ENCODE measurements at regions not wholly inside any gene's neighbourhood (a gene's known extent, or its start where the extent isn't known, plus 50 kb on each side); places are given as distances from the start of the nearest gene placed in this dataset.

GRCh38 chr1:58233729-58234128, 312.8 kb downstream of the OMA1 start:
- Histone ChIP-seq H3K36me3 (no peaks in the 10 kb centered on the region), H3K27ac (no peak overlapping the region), H3K9me3 (no peaks in the 10 kb centered on the region), H3K4me3 (no peak overlapping the region), H3K27me3 (no peaks in the 10 kb centered on the region), H3K4me1 (no peaks in the 10 kb centered on the region)
- 75 to 87% (median 82%) methylated on average over 3 of the region's 3 CpGs for WGBS, 4 donors
- DNase-seq (no peak), ATAC-seq (no peak)
- no peak for TF ChIP-seq CTCF (IDR thresholded peaks at IDR 0.05)
- TF ChIP-seq POLR2A (IDR thresholded peaks at IDR 0.05) = no peak
- intact Hi-C loops (cut with DNase I) = no loop called here

GRCh38 chr1:58231204-58231603, 315.3 kb downstream of the OMA1 start:
- DNase-seq (no peak), ATAC-seq (no peak)
- Histone ChIP-seq H3K36me3 (no peaks in the 10 kb centered on the region), H3K4me1 (no peaks in the 10 kb centered on the region), H3K9me3 (no peaks in the 10 kb centered on the region), H3K4me3 (no peak overlapping the region), H3K27ac (no peak overlapping the region), H3K27me3 (no peaks in the 10 kb centered on the region)
- intact Hi-C loops (cut with DNase I) = no loop called here
- WGBS, 4 donors = 60 to 76% (median 67%) methylated on average over 1 of the region's 1 CpG
- TF ChIP-seq POLR2A (IDR thresholded peaks at IDR 0.05) (no peak), CTCF (IDR thresholded peaks at IDR 0.05) (no peak)

- Histone ChIP-seq H3K27ac (no peak overlapping the region), H3K4me3 (no peak overlapping the region), H3K27me3 (no peaks in the 10 kb centered on the region), H3K36me3 (no peaks in the 10 kb centered on the region), H3K9me3 (no peaks in the 10 kb centered on the region), H3K4me1 (no peaks in the 10 kb centered on the region)
- DNase-seq (no peak), ATAC-seq (no peak)
- WGBS, 4 donors = 79 to 87% (median 84%) methylated on average over 3 of the region's 3 CpGs
- intact Hi-C loops (cut with DNase I) = no loop called here
- TF ChIP-seq CTCF (IDR thresholded peaks at IDR 0.05) = no peak
- no peak for TF ChIP-seq POLR2A (IDR thresholded peaks at IDR 0.05)
These were observed 318.9 kb downstream of the OMA1 start for GRCh38 chr1:58227604-58228003.

- Histone ChIP-seq H3K9me3 (no peaks in the 10 kb centered on the region), H3K4me1 (no peaks in the 10 kb centered on the region), H3K27ac (no peak overlapping the region), H3K4me3 (no peak overlapping the region), H3K36me3 (no peaks in the 10 kb centered on the region), H3K27me3 (no peaks in the 10 kb centered on the region)
- intact Hi-C loops (cut with DNase I) = no loop called here
- WGBS, 4 donors = 65 to 79% (median 75%) methylated on average over 4 of the region's 4 CpGs
- TF ChIP-seq POLR2A (IDR thresholded peaks at IDR 0.05) = no peak
- TF ChIP-seq CTCF (IDR thresholded peaks at IDR 0.05) = no peak
- DNase-seq = no peak
- no peak for ATAC-seq
These were observed 323.0 kb downstream of the OMA1 start for GRCh38 chr1:58223522-58223921.
